ENCODE measurements at regions not wholly inside any gene's neighbourhood (a gene's known extent, or its start where the extent isn't known, plus 50 kb on each side); places are given as distances from the start of the nearest gene placed in this dataset.

GRCh38 chr4:24251589-24251988 lies 332.8 kb downstream of the DHX15 start:
- intact Hi-C loops (cut with DNase I), result no loop called here
- DNase-seq, result no peak

GRCh38 chr4:24249972-24250371 lies 334.4 kb downstream of the DHX15 start:
- no peak for DNase-seq
- intact Hi-C loops (cut with DNase I), result no loop called here

- no peak for DNase-seq
- intact Hi-C loops (cut with DNase I), result no loop called here
These were observed 335.4 kb downstream of the DHX15 start for GRCh38 chr4:24248674-24249630.

GRCh38 chr4:24245491-24245820 lies 338.9 kb downstream of the DHX15 start:
- intact Hi-C loops (cut with DNase I), result no loop called here
- DNase-seq, result no peak

GRCh38 chr4:24244663-24245490 lies 339.5 kb downstream of the DHX15 start:
- intact Hi-C loops (cut with DNase I), result no loop called here
- DNase-seq, result no peak

GRCh38 chr4:24243641-24244040 lies 340.7 kb downstream of the DHX15 start:
- intact Hi-C loops (cut with DNase I), result no loop called here
- DNase-seq, result no peak

- intact Hi-C loops (cut with DNase I), result no loop called here
- no peak for DNase-seq
These were observed 342.8 kb downstream of the DHX15 start for GRCh38 chr4:24241511-24241910.

- intact Hi-C loops (cut with DNase I), result no loop called here
- no peak for DNase-seq
These were observed 343.7 kb downstream of the DHX15 start for GRCh38 chr4:24240655-24241054.

GRCh38 chr4:24237709-24238108 lies 346.6 kb downstream of the DHX15 start:
- DNase-seq, result no peak
- intact Hi-C loops (cut with DNase I), result no loop called here

GRCh38 chr4:24236532-24236931 lies 346.7 kb upstream of the PPARGC1A start:
- intact Hi-C loops (cut with DNase I), result no loop called here
- DNase-seq, result no peak

GRCh38 chr4:24236120-24236519 lies 346.3 kb upstream of the PPARGC1A start:
- DNase-seq, result no peak
- intact Hi-C loops (cut with DNase I), result no loop called here

GRCh38 chr4:24235618-24236017 lies 345.8 kb upstream of the PPARGC1A start:
- intact Hi-C loops (cut with DNase I), result no loop called here

GRCh38 chr4:24234288-24234848 lies 344.5 kb upstream of the PPARGC1A start:
- intact Hi-C loops (cut with DNase I), result no loop called here
- DNase-seq, result no peak

More at GRCh38 chr4:24235618-24236017, 345.8 kb upstream of the PPARGC1A start:
- DNase-seq, result no peak

- DNase-seq, result no peak
- intact Hi-C loops (cut with DNase I), result no loop called here
These were observed 341.1 kb upstream of the PPARGC1A start for GRCh38 chr4:24230955-24231354.

GRCh38 chr4:24229978-24230377 lies 340.1 kb upstream of the PPARGC1A start:
- DNase-seq, result no peak

GRCh38 chr4:24228692-24229091 lies 338.8 kb upstream of the PPARGC1A start:
- intact Hi-C loops (cut with DNase I), result no loop called here
- no peak for DNase-seq

More at GRCh38 chr4:24229978-24230377, 340.1 kb upstream of the PPARGC1A start:
- intact Hi-C loops (cut with DNase I), result no loop called here

GRCh38 chr4:24226667-24227066 lies 336.8 kb upstream of the PPARGC1A start:
- intact Hi-C loops (cut with DNase I), result no loop called here
- DNase-seq, result no peak

- intact Hi-C loops (cut with DNase I), result no loop called here
- DNase-seq, result peak in 1 of 10 donors; percentile 67
These were observed 336.2 kb upstream of the PPARGC1A start for GRCh38 chr4:24226023-24226422.

GRCh38 chr4:24224446-24224845 lies 334.6 kb upstream of the PPARGC1A start:
- intact Hi-C loops (cut with DNase I), result no loop called here
- DNase-seq, result no peak

- intact Hi-C loops (cut with DNase I), result no loop called here
- no peak for DNase-seq
These were observed 329.4 kb upstream of the PPARGC1A start for GRCh38 chr4:24219209-24219608.

GRCh38 chr4:24218566-24218965 lies 328.7 kb upstream of the PPARGC1A start:
- intact Hi-C loops (cut with DNase I), result no loop called here
- no peak for DNase-seq

Measured in posterior cingulate gyrus (tissue), 11 donors.